ENCODE measurements at regions not wholly inside any gene's neighbourhood (a gene's known extent, or its start where the extent isn't known, plus 50 kb on each side); places are given as distances from the start of the nearest gene placed in this dataset.

DNA sequence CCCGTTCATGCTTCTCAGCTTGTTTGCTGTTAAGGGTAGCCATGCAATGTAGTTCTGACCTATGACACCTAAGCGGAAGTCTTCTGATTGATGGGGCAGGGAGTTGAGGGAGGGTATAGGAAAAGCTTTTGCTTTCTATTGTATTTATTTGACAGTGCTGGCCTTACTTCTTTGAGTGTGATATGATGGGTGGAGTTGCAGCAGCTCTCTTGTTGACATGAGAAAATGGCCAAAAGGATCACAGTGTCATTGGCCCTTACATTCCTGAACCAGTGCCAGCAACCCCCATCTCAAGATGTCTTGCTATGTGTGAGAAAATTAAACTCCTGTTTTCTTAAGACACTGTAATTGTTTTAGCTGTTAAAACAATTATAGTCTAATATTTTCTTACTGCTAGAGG lies 117.5 kb downstream of the SAMD5 start:
- Histone ChIP-seq H3K4me1 (ENCODE audit: insufficient read depth, low read length) (no peaks in the 10 kb centered on the region), H3K9me3 (ENCODE audit: low read length) (no peaks in the 10 kb centered on the region), H3K27me3 (ENCODE audit: low read length) (no peaks in the 10 kb centered on the region), H3K27ac (ENCODE audit: low read length) (no peak overlapping the region), H3K4me2 (ENCODE audit: low read length) (no peak overlapping the region), H3K36me3 (ENCODE audit: low read depth, low read length) (no peaks in the 10 kb centered on the region), H3K4me3 (ENCODE audit: low read length) (no peak overlapping the region), H2AFZ (ENCODE audit: low read length) (no peak overlapping the region), H3F3A (ENCODE audit: low read length, unreplicated experiment) (no peaks in the 10 kb centered on the region), H3K9ac (ENCODE audit: low read length) (no peak overlapping the region), H3K79me2 (ENCODE audit: low read length) (no peaks in the 10 kb centered on the region), H3K9me2 (replicated peaks; ENCODE audit: low read length) (no peaks in the 10 kb centered on the region), H4K20me1 (ENCODE audit: low read length) (no peaks in the 10 kb centered on the region)
- intact Hi-C loops (cut with micrococcal nuclease), result no loop called here
- TF ChIP-seq, protein P1, sequence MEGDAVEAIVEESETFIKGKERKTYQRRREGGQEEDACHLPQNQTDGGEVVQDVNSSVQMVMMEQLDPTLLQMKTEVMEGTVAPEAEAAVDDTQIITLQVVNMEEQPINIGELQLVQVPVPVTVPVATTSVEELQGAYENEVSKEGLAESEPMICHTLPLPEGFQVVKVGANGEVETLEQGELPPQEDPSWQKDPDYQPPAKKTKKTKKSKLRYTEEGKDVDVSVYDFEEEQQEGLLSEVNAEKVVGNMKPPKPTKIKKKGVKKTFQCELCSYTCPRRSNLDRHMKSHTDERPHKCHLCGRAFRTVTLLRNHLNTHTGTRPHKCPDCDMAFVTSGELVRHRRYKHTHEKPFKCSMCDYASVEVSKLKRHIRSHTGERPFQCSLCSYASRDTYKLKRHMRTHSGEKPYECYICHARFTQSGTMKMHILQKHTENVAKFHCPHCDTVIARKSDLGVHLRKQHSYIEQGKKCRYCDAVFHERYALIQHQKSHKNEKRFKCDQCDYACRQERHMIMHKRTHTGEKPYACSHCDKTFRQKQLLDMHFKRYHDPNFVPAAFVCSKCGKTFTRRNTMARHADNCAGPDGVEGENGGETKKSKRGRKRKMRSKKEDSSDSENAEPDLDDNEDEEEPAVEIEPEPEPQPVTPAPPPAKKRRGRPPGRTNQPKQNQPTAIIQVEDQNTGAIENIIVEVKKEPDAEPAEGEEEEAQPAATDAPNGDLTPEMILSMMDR (conservative IDR thresholded peaks at IDR 0.05; ENCODE audit: low read depth, low read length), result no peak
- TF ChIP-seq EZH2 (IDR thresholded peaks at IDR 0.05; ENCODE audit: low read length, unreplicated experiment) (no peak), EZH2phosphoT487 (IDR thresholded peaks at IDR 0.05; ENCODE audit: borderline replicate concordance, low read length) (no peak)
- no peak for DNase-seq
- POLR2A ChIA-PET (ENCODE audit: unreplicated experiment), result no interaction called here
- CTCF ChIA-PET, result no interaction called here
- no peak for ATAC-seq
- BruUV-seq (replicated peaks), result no TSS peak

DNA sequence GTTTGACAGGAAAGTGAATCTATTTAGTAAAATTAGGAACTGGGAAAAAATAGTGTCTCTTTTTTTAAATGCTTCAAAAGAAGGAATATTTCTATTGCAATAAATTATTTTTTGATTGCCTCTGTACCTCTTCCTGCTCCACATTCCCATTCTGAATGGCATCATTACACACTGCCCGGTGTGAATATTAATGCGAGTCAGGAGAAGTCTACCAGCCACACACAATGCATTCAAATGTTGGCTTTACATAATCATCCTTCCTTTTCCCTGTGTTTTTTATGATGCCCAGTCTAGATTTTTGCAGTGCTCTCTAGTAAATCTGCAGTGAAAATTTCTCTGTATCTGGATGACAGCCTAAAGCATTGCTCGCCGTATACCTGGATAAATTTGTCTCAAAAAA lies 118.9 kb downstream of the SAMD5 start:
- H3K36me3 ChIP-seq (ENCODE audit: low read depth, low read length), result no peaks in the 10 kb centered on the region
- ChIA-PET CTCF (no interaction called here), POLR2A (ENCODE audit: unreplicated experiment) (no interaction called here)
- no peaks in the 10 kb centered on the region for H3K4me1 ChIP-seq (ENCODE audit: insufficient read depth, low read length)
- ATAC-seq, result no peak
- no peaks in the 10 kb centered on the region for H4K20me1 ChIP-seq (ENCODE audit: low read length)
- no peak for TF ChIP-seq EZH2phosphoT487 (IDR thresholded peaks at IDR 0.05; ENCODE audit: borderline replicate concordance, low read length)
- TF ChIP-seq, protein P1 (conservative IDR thresholded peaks at IDR 0.05; ENCODE audit: low read depth, low read length), result no peak
- no peak for TF ChIP-seq EZH2 (IDR thresholded peaks at IDR 0.05; ENCODE audit: low read length, unreplicated experiment)
- H3F3A ChIP-seq (ENCODE audit: low read length, unreplicated experiment), result no peaks in the 10 kb centered on the region
- H3K9me3 ChIP-seq (ENCODE audit: low read length), result no peaks in the 10 kb centered on the region
- H3K27me3 ChIP-seq (ENCODE audit: low read length), result no peaks in the 10 kb centered on the region
- no peak overlapping the region for H3K4me2 ChIP-seq (ENCODE audit: low read length)
- no peak overlapping the region for H2AFZ ChIP-seq (ENCODE audit: low read length)
- no peak overlapping the region for H3K4me3 ChIP-seq (ENCODE audit: low read length)
- intact Hi-C loops (cut with micrococcal nuclease), result no loop called here
- BruUV-seq (replicated peaks), result no TSS peak
- no peaks in the 10 kb centered on the region for H3K9me2 ChIP-seq (replicated peaks; ENCODE audit: low read length)
- no peak overlapping the region for H3K27ac ChIP-seq (ENCODE audit: low read length)
- DNase-seq, result no peak
- no peaks in the 10 kb centered on the region for H3K79me2 ChIP-seq (ENCODE audit: low read length)
- H3K9ac ChIP-seq (ENCODE audit: low read length), result no peak overlapping the region

DNA sequence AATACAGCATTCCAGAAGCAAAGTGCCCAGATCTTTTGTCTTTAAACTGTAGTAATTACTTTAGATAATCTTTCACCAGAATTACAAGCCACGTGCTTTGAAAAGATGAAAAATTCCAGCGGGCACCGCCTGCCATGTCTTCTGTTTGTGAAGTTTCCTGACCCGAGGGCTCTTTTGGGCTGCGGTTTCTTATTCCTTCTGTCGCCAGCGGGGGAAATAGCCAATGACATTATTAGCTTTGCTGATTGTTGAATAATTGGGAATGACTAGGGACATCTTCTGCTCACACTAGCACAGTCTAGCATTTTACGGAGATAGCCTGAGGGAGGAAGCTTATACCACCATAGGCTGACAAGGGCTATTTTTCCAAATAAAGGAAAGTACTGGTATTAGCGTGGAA lies 124.7 kb downstream of the SAMD5 start:
- POLR2A ChIA-PET (ENCODE audit: unreplicated experiment), result no interaction called here
- no TSS peak for BruUV-seq (replicated peaks)

More for the DNA sequence above, 124.7 kb downstream of the SAMD5 start:
- no peaks in the 10 kb centered on the region for H3K4me1 ChIP-seq (ENCODE audit: insufficient read depth, low read length)
- H3K36me3 ChIP-seq (ENCODE audit: low read depth, low read length), result no peaks in the 10 kb centered on the region
- ATAC-seq (no peak), DNase-seq (no peak)
- intact Hi-C loops (cut with micrococcal nuclease), result no loop called here
- H3F3A ChIP-seq (ENCODE audit: low read length, unreplicated experiment), result no peaks in the 10 kb centered on the region
- no peaks in the 10 kb centered on the region for H3K27me3 ChIP-seq (ENCODE audit: low read length)
- no peak overlapping the region for H3K4me2 ChIP-seq (ENCODE audit: low read length)
- H3K4me3 ChIP-seq (ENCODE audit: low read length), result no peak overlapping the region
- no peaks in the 10 kb centered on the region for H3K9me2 ChIP-seq (replicated peaks; ENCODE audit: low read length)
- H4K20me1 ChIP-seq (ENCODE audit: low read length), result no peaks in the 10 kb centered on the region
- H3K27ac ChIP-seq (ENCODE audit: low read length), result no peak overlapping the region
- no peaks in the 10 kb centered on the region for H3K79me2 ChIP-seq (ENCODE audit: low read length)
- no peaks in the 10 kb centered on the region for H3K9me3 ChIP-seq (ENCODE audit: low read length)
- TF ChIP-seq EZH2phosphoT487 (IDR thresholded peaks at IDR 0.05; ENCODE audit: borderline replicate concordance, low read length) (no peak), EZH2 (IDR thresholded peaks at IDR 0.05; ENCODE audit: low read length, unreplicated experiment) (no peak)
- TF ChIP-seq, protein P1 (conservative IDR thresholded peaks at IDR 0.05; ENCODE audit: low read depth, low read length), result no peak
- no peak overlapping the region for H3K9ac ChIP-seq (ENCODE audit: low read length)
- CTCF ChIA-PET, result no interaction called here
- H2AFZ ChIP-seq (ENCODE audit: low read length), result no peak overlapping the region

All from PC-3 (cell line).